Epithelial cell of esophagus (primary cell): ENCODE measurements at regions not wholly inside any gene's neighbourhood (a gene's known extent, or its start where the extent isn't known, plus 50 kb on each side); places are given as distances from the start of the nearest gene placed in this dataset.

Experiments
- DNase-seq: peaks from one replicate; pipeline ENCODE4 v3.0.0; 2010; ENCODE audit warnings: low read depth
- H3K4me3 ChIP-seq: 2 replicates; pipeline ENCODE4 v1.5.1; 2011; ENCODE audit warnings: mild to moderate bottlenecking, low read length, control low read depth
- TF ChIP-seq, protein P1 (sequence below): IDR thresholded peaks from 2 replicates; pipeline ENCODE4 v1.5.1; 2011; ENCODE audit warnings: low read depth, mild to moderate bottlenecking, low read length, control low read depth, inconsistent platforms; ENCODE audit not compliant: insufficient read depth; ENCODE audit errors: missing control alignments

DNA sequence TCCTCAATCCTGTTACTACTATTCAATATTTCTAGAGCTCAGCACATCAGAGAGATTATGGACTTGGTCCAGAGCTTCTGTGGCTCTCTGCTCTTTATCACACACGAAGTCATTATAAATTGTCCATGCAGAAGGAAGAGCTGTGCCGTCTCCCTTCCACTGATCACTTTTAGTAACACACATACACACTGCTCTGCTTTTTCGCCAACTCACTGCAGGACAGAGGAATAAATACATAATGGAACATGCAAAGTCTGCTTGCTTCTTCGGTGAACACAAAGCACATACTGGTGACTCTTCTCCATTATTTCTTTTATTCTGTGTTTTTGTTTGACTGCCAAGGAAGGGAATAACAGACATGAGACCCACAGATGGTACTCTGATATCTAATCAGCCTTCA, 1000.0 kb upstream of the TENM4 start:
- TF ChIP-seq, protein P1, sequence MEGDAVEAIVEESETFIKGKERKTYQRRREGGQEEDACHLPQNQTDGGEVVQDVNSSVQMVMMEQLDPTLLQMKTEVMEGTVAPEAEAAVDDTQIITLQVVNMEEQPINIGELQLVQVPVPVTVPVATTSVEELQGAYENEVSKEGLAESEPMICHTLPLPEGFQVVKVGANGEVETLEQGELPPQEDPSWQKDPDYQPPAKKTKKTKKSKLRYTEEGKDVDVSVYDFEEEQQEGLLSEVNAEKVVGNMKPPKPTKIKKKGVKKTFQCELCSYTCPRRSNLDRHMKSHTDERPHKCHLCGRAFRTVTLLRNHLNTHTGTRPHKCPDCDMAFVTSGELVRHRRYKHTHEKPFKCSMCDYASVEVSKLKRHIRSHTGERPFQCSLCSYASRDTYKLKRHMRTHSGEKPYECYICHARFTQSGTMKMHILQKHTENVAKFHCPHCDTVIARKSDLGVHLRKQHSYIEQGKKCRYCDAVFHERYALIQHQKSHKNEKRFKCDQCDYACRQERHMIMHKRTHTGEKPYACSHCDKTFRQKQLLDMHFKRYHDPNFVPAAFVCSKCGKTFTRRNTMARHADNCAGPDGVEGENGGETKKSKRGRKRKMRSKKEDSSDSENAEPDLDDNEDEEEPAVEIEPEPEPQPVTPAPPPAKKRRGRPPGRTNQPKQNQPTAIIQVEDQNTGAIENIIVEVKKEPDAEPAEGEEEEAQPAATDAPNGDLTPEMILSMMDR, result no peak
- DNase-seq, result no peak
- H3K4me3 ChIP-seq, result no peak overlapping the region

DNA sequence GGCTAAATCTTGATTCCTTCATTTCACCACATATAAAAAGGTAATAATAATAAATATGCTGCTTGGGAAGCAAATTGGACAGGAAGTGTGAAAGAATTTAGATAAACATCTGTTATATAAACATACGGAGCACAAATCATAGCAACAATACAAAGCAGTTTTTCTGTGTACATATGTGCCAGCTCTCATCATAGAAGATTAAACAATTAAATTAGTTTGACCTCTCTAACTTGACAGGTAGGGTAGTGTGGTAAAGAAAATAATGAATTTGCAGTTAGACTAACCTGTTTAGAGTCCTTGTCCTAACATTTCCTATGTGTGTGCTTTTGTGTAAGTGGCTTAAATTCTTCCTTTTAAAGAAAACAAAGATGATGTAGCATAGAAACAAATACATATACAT, 995.7 kb upstream of the TENM4 start:
- no peak for DNase-seq
- no peak overlapping the region for H3K4me3 ChIP-seq
- TF ChIP-seq, protein P1, result no peak

DNA sequence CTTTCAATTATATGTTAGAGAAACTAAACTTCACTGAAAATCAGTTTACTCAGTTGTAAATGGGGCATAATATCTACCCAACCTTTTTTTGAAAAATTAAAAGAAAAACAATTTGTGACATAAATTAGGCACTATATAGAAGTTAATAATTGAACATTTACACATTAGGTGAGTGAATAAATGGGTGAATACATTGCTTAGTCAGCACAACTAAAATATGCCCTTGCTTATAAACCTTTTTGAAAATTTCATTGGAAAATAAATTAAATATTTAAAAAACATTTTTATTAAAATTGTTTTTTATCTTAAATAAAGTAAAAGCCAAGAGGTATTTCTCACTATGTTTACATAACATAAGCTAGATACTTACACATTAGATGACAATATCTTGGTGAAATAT, 994.5 kb upstream of the TENM4 start:
- no peak overlapping the region for H3K4me3 ChIP-seq
- TF ChIP-seq, protein P1, result no peak
- DNase-seq, result no peak

DNA sequence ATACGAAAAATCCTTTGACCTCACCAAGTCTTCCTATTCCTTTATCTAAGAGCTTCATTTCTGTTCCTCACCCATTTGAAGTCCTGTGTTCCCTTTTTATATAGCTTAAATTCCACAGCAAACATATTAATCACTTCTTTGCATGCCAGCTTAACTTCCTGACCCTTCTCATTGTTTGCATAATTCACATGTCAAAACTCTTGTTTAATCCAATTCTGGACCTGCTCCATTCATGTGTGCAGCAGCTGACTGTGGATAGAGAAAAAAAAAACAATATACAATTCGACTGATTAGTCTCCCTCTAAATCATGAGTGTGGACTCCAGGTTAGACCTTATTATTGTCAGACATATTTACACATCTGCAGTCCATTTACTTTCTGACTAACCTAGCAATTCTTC, 991.2 kb upstream of the TENM4 start:
- TF ChIP-seq, protein P1, result no peak
- DNase-seq, result no peak
- no peak overlapping the region for H3K4me3 ChIP-seq

DNA sequence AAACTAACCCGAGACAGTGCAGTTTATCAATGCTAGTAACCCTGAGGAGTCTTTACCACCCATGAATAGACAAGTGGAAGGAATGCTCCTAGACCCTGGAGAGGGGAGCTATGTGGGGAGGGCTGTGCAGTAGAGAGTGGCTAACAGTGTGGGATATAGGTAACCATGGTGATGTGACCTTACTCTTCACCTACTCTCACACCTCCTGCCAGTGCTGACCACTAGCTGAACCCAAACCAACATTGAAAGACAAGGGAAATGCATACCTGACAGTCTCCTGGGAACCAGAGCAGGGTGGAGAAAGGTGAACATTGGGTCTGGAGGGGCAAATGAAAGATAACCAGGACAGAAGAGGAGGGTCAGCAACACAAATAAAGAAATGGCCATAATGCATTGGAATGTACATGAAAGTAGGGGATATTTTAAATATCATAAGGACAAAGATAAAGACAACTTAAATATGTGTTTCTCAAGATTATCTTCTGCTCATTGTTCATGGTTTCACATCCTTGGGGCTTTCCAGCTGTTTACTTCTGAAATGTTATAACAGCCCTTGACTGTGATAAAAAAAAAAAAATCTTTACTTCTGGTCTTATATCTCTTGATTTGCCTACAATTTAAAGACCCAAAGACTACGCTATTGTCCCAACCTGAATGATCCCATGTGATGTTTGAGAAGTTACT, 983.3 kb upstream of the TENM4 start:
- H3K4me3 ChIP-seq, result no peak overlapping the region
- DNase-seq, result no peak
- TF ChIP-seq, protein P1, result no peak

DNA sequence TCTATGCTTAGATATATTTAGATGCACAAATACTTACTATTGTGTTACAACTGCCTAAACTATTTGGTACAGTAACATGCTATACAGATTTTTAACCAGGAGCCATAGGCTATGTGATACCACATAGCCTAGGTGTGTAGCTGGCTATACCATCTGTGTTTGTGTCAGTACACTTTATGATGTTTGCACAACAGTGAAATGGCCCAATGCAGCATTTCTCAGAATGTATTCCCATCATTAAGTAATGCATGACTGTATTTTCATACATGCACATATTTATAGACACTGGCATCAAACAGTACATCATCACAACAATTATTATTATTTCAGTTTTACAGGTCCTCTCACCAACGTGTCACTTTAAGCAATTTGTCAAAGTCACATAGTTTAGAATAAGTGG, 979.5 kb upstream of the TENM4 start:
- TF ChIP-seq, protein P1, result no peak
- no peak overlapping the region for H3K4me3 ChIP-seq
- DNase-seq, result no peak

DNA sequence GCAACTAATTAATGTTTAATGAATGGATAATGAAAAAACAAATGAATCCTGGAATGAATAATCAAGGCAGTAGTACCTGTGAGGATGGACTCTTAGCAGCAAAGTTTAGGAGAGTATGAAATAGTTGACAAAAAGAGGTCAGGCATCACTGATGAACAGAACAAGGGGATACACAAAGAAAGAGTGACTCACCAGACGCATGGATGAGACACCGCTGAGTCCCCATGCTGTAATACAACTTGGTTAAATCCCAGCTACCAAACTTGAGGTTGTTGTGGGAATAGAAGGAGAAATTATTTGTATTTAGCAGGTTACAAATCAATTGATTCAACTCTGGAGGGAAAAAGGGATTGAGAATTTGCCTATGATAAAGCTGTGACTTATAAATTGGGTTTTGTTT, 976.9 kb upstream of the TENM4 start:
- DNase-seq, result peak; percentile 64
- TF ChIP-seq, protein P1, result no peak

More for the DNA sequence above, 976.9 kb upstream of the TENM4 start:
- no peak overlapping the region for H3K4me3 ChIP-seq
